Fibroblast of skin of left biceps (primary cell): ENCODE measurements at regions not wholly inside any gene's neighbourhood (a gene's known extent, or its start where the extent isn't known, plus 50 kb on each side); places are given as distances from the start of the nearest gene placed in this dataset.
"Not testable (repeated sequence)": the region's sequence is repeated elsewhere in the genome, so short reads cannot be mapped to it uniquely, and the experiment has no call there.

Experiments used
- DNase-seq, 2 experiments: peaks; one replicate each; pipeline ENCODE4 v3.0.0-alpha.2; 2013; ENCODE audit warnings: low read depth in 2 of 2

- no peak for DNase-seq
Observed at GRCh38 chr1:170789063-170789462, 125.1 kb downstream of the PRRX1 start.

GRCh38 chr1:170790175-170790574 is 126.2 kb downstream of the PRRX1 start:
- DNase-seq, result no peak

GRCh38 chr1:170790651-170791071 is 126.7 kb downstream of the PRRX1 start:
- no peak for DNase-seq

- no peak for DNase-seq
Observed at GRCh38 chr1:170791941-170792340, 128.0 kb downstream of the PRRX1 start.

GRCh38 chr1:170800265-170800664 is 135.1 kb upstream of the MROH9 start:
- DNase-seq, result no peak

GRCh38 chr1:170800812-170801211 is 134.5 kb upstream of the MROH9 start:
- no peak for DNase-seq

GRCh38 chr1:170803711-170804110 is 131.6 kb upstream of the MROH9 start:
- DNase-seq, result no peak

- DNase-seq, result no peak
Observed at GRCh38 chr1:170804419-170804818, 130.9 kb upstream of the MROH9 start.

GRCh38 chr1:170804879-170805278 is 130.5 kb upstream of the MROH9 start:
- DNase-seq, result no peak

GRCh38 chr1:170806961-170807360 is 128.4 kb upstream of the MROH9 start:
- no peak for DNase-seq

- peak in 1 of 2 experiments; percentile 53 for DNase-seq
Observed at GRCh38 chr1:170807432-170807831, 127.9 kb upstream of the MROH9 start.

- no peak for DNase-seq
Observed at GRCh38 chr1:170808216-170808885, 127.0 kb upstream of the MROH9 start.

GRCh38 chr1:170811013-170811412 is 124.3 kb upstream of the MROH9 start:
- not testable (repeated sequence) for DNase-seq

GRCh38 chr1:170819781-170820180 is 115.6 kb upstream of the MROH9 start:
- no peak for DNase-seq

- no peak for DNase-seq
Observed at GRCh38 chr1:170823120-170823519, 112.2 kb upstream of the MROH9 start.

- no peak for DNase-seq
Observed at GRCh38 chr1:170831276-170831675, 104.1 kb upstream of the MROH9 start.

- peak; percentile 7 to 8 for DNase-seq
Observed at GRCh38 chr1:170836141-170836540, 99.2 kb upstream of the MROH9 start.

- DNase-seq, result no peak
Observed at GRCh38 chr1:170840371-170840770, 95.0 kb upstream of the MROH9 start.

- DNase-seq, result no peak
Observed at GRCh38 chr1:170853302-170853701, 82.0 kb upstream of the MROH9 start.

- DNase-seq, result no peak
Observed at GRCh38 chr1:170853867-170854266, 81.5 kb upstream of the MROH9 start.

GRCh38 chr1:170854677-170855076 is 80.7 kb upstream of the MROH9 start:
- DNase-seq, result no peak

- no peak for DNase-seq
Observed at GRCh38 chr1:170856455-170856854, 78.9 kb upstream of the MROH9 start.

- no peak for DNase-seq
Observed at GRCh38 chr1:170857955-170858354, 77.4 kb upstream of the MROH9 start.

GRCh38 chr1:170863621-170864020 is 71.7 kb upstream of the MROH9 start:
- no peak for DNase-seq
